ENCODE measurements at regions not wholly inside any gene's neighbourhood (a gene's known extent, or its start where the extent isn't known, plus 50 kb on each side); places are given as distances from the start of the nearest gene placed in this dataset.

DNA sequence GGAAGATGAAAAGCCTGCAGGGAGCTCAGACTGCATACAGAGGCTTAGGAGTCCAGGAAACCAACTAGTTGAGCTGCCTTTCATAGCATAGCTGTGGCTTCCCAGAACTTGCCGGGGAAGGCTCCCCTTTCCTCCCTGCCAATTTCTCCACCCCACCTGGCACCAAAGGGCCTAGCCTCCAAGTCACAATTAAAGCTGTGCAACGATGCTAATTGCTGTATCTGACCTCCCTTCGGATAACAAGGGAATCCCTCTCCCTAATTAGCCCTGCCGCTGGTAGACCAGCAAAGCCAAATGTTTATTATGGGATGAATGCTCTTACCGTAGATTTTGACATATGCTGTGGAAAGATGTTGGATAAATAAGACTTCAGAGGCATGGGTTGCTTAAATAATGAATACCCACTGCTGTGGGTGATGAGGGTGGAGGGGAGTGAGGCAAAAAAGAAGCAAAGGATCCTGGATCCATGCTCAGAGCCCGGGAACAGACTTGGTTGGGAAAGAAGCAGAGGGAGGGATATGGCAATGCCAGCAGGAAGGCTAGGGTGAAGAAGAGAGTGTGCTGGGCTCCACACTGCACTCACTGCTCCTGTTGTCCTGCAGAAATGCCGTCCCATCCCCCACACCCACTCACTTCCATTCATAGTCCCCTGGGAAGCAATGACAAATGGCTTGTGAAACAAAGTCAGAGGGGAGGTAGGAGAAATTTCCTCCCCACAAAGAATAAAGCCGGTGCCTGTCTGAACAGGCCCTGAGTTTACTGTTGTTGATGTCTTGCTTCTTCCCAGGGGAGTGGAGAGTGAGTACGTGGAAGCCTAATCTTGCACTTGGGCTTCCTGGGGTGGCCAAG, 608.1 kb upstream of the CADM1 start:
- no peak for DNase-seq (ENCODE audit: low read depth)

DNA sequence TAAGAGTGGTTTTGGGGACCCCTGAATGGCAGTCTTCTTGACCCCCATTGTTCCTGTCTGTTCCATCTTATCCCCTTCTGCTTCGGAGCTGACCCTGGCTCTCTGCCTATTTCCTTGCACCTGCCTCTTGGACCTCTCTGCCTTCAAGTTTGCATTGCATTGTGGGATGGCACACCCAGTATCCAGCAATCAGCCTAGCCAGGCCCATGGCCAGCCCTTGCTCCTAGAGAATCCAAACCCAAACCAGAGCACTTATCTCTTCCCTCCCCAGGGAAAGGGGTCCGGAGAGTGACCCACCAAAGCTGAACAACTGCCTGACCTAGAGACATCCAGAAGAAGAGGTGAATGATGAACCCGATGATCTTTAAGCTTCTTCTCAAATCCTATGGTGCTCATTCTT, 607.3 kb upstream of the CADM1 start:
- no peak for DNase-seq (ENCODE audit: low read depth)

GRCh38 chr11:116110802-116111201, 606.6 kb upstream of the CADM1 start:
- DNase-seq (ENCODE audit: low read depth): no peak

- no peak for DNase-seq (ENCODE audit: low read depth)
Observed at GRCh38 chr11:116110356-116110755, 606.1 kb upstream of the CADM1 start.

GRCh38 chr11:116109228-116109627, 605.0 kb upstream of the CADM1 start:
- DNase-seq (ENCODE audit: low read depth): no peak

GRCh38 chr11:116108161-116108560, 603.9 kb upstream of the CADM1 start:
- no peak for DNase-seq (ENCODE audit: low read depth)

GRCh38 chr11:116107229-116107628, 603.0 kb upstream of the CADM1 start:
- no peak for DNase-seq (ENCODE audit: low read depth)

GRCh38 chr11:116104498-116105174, 600.4 kb upstream of the CADM1 start:
- no peak for DNase-seq (ENCODE audit: low read depth)

DNA sequence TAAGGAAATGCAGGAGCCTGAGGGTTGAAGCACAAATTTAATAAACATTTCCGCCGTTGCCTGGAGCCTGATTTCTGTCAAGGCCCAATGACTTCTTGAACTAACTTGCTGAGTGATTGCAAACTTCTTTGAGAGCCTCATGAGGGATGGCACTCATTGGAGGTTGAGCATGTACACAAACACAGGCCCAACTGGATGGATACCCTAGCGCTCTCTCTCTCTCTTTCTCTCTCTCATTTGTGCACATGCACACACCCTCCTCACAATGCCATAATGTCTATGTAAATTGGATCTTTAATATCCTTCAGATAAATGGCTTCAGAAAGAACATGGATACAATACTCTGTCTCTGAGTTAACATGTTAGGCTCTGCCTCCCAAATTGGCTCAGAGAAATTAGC, 597.7 kb upstream of the CADM1 start:
- no peak for DNase-seq (ENCODE audit: low read depth)

DNA sequence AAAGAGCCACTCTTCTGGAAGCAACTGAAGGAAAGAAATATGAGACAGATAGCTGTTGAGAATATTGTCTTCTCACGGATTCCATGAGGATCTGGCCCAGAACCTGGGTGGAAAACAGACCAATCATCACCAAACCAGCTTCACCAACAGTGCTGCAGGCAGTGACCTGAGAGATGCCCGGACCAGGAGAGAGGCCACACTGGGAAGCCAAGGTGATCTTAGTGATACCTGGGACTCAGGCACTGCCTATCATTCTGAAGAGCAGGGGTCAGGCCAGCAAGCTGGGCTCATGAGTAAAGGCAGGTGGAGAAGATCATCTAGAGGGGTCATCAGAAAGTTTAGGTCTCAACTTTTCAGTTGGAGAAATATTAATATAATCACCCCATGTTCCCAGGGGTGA, 595.8 kb upstream of the CADM1 start:
- DNase-seq (ENCODE audit: low read depth): no peak

GRCh38 chr11:116099541-116099940, 595.3 kb upstream of the CADM1 start:
- no peak for DNase-seq (ENCODE audit: low read depth)

GRCh38 chr11:116096272-116096995, 592.2 kb upstream of the CADM1 start:
- no peak for DNase-seq (ENCODE audit: low read depth)

DNA sequence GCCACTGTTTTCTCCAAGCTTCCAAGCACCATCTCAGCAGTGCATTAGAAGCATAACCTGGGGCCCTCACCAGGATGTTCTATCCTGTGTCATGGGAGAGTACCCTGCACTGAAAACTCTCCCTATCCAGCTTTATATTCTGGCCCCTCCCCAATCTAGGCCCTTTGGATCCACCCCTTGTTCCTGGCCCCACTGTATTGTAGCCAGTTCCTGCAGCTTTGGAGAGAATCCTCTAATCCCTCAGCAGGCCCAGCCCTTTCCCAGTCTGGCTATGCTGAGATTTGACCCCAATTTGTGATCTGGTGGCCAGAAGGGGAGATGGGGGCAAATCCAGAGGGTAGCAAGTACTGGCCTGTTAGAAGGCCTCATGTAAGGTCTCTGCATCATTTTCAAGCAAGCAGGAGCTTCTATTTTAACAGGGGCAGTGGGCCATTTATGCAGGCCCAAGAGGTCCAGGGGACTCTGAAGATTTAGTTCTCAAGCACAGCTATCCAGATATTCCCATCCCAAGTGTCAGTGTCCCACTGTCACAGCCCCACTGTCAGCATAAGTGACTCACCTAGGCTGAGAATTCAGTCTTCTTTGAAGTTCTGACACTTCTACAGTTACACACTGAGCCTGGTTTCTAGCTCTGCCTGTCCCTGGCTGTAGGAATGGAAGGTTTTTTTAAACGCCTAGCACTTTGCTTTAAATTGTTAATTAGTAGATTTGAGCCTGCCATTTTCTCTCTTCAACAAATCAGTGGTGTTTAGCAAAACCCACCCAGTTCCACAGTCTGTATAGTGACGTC, 589.5 kb upstream of the CADM1 start:
- no peak for DNase-seq (ENCODE audit: low read depth)

DNA sequence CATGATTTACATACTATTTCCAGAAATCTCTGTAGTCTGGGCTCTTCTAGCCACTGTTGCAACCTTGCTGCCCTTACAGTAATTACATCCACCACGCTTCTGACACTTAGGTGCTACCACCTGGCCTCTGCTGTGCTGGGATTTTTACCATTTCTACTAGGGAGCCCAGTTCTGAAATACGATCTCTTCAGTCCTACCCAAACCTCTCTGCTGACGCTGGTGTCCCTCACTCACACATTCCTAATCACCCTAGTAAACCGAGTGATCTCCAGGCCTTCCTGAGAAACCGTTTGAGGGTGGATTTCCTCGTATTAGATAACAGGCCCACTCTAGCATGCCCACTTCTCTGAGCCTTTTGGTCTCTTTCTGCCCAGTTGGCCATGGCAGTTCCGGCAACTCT, 588.9 kb upstream of the CADM1 start:
- DNase-seq (ENCODE audit: low read depth): no peak

- DNase-seq (ENCODE audit: low read depth): no peak
Observed at GRCh38 chr11:116086426-116086825, 582.2 kb upstream of the CADM1 start.

DNA sequence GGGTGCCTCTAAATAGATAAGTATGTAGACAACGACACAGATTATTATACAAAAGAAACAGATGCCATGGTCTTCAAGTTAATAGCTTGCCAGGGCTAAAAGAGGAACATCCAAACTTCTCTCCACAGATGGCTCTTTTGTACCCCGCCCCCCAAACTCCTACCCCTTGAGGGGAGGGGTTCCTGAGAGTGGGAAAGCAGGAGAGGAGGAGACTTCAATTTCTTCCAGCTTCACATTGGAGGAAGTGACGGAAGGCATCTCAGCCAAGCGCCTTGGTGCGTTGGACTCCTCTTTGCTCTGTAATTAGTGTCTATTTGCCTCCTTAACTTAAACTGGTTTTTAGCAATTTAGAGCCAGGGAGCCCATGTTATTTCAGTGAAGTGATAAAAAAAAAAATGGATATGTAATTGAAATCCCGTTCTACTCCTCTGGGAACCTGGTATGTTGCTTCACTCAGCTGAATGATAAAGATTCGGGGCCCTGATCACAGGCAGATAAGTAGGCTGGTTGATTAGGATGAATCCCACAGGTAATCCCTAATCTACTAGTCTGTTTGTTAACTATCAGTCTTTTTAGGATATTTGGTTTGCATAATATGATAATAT, 580.9 kb upstream of the CADM1 start:
- DNase-seq (ENCODE audit: low read depth): no peak

DNA sequence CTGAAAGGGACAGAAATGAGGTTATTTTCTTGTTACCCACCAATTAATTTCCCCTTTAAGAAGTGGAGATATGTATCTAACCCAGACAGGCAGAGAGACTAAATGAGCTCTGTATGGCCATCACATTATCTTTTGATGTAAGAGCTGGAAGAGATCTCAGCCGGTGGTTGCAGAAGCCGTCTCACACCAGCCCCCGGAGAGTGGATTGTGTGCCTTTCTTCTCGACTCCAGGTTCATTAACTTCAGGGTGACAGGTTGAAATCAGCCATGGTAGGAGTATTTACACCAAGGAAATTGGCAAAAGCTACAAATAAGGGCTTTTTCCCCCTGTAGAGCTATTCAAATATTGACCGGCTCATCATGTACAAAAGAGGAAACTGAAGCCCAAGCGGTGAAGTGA, 580.3 kb upstream of the CADM1 start:
- no peak for DNase-seq (ENCODE audit: low read depth)

DNA sequence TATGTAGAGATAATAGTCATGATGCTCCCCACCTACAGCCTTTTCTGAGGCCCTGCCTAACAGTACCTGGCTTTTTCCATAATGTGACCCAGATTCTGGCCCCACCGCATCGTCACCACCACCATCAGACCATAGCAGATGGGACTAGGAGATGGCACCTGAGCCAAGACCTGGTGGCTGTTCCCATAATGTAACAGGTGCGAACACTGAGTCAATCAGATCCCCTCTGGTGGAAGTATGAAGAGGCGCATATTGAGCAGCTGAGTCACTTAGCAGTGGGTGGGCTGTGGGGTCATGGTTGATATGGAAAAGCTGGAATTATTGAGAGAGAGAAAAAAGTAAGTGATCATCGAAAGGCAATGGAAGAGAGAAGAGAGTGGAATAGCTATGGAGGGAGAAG, 578.0 kb upstream of the CADM1 start:
- no peak for DNase-seq (ENCODE audit: low read depth)

- no peak for DNase-seq (ENCODE audit: low read depth)
Observed at GRCh38 chr11:116079580-116079979, 575.4 kb upstream of the CADM1 start.

- DNase-seq (ENCODE audit: low read depth): no peak
Observed at GRCh38 chr11:116078101-116078591, 573.9 kb upstream of the CADM1 start.

DNA sequence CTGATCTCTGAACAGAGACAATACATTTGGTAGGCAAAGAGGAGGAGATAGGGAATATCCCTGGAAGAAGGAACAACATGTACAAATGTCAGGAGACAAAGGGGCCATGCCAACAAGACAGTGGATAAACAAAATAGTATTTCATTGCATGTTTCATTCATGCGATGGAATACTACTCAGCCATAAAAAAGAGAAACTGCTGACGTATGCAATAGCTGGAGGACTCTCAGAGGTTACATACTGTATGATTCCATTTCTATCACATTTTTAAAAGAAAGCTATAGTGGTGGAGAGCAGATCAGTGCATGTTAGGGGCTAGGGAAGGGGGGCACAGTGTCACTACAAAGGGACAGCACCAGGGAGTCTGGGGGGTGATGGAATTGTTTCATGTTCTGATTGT, 572.9 kb upstream of the CADM1 start:
- DNase-seq (ENCODE audit: low read depth): no peak
